GM12878 (cell line): ENCODE measurements at regions not wholly inside any gene's neighbourhood (a gene's known extent, or its start where the extent isn't known, plus 50 kb on each side); places are given as distances from the start of the nearest gene placed in this dataset.

Source experiments
- ATAC-seq: fragments of 200-7000 bp; cut with Tn5 transposase; 3 replicates; pipeline ENCODE4 v1.9.1; 2020; ENCODE audit warnings: mild to moderate bottlenecking, moderate library complexity
- BruUV-seq: library from RNA; stranded (reverse); fragments of 400-500 nt; replicated peaks from 2 replicates; lab custom pipeline; 2021; lab: Mats Ljungman, UMichigan
- CTCF ChIA-PET: fragments of 300-600 bp; sonication (Branson Sonifier 250); formaldehyde crosslinking; extraction: SDS; loops from one replicate; lab custom pipeline; 2021; ENCODE audit warnings: inconsistent platforms; lab: Yijun Ruan, JAX
- POLR2A ChIA-PET: fragments of 350-600 bp; formaldehyde crosslinking; extraction: SDS; loops from one replicate; lab custom pipeline; 2021; ENCODE audit warnings: inconsistent platforms; lab: Charles Lee
- RAD21 ChIA-PET: fragments of 300-600 bp; sonication (Branson Sonifier 250); formaldehyde crosslinking; loops from one replicate; lab custom pipeline; 2023; ENCODE audit warnings: antibody characterized with exemption; ENCODE audit not compliant: unreplicated experiment; lab: Charles Lee
- SMC1A ChIA-PET: fragments of 300-600 bp; sonication (Branson Sonifier 250); formaldehyde crosslinking; loops from one replicate; lab custom pipeline; 2023; ENCODE audit not compliant: unreplicated experiment, uncharacterized antibody; lab: Charles Lee
- DNase-seq: peaks from one replicate; pipeline ENCODE4 v3.0.0-alpha.2; 2011; ENCODE audit warnings: low read depth, low spot score
- FAIRE-seq: peaks from 3 replicates; lab custom pipeline; 2011; peaks lifted over from hg19 to GRCh38; lab: Jason Lieb, UNC
- H2AFZ ChIP-seq: 2 replicates; pipeline ENCODE4 v1.6.0; 2011; ENCODE audit warnings: low read depth, low read length, control low read depth; ENCODE audit not compliant: control insufficient read depth
- H3K27ac ChIP-seq: 2 replicates; pipeline ENCODE4 v1.5.1; 2011; ENCODE audit warnings: control low read depth; ENCODE audit not compliant: control insufficient read depth, insufficient read depth
- H3K27me3 ChIP-seq, 2 experiments: replicated peaks in 1 of 2; 2 replicates each; pipeline versions ENCODE4 v1.6.0 to v1.6.1; 2011; ENCODE audit warnings: low read length in 1 of 2; ENCODE audit not compliant: control insufficient read depth in 2 of 2, insufficient read depth in 2 of 2
- H3K36me3 ChIP-seq, 2 experiments: 2 replicates each; pipeline ENCODE4 v1.5.1; 2011; ENCODE audit warnings: low read length in 1 of 2; ENCODE audit not compliant: control insufficient read depth in 2 of 2, insufficient read depth in 2 of 2
- H3K4me1 ChIP-seq: 2 replicates; pipeline ENCODE4 v1.6.1; 2011; ENCODE audit warnings: mild to moderate bottlenecking, low read length, moderate library complexity, mixed read lengths; ENCODE audit not compliant: control insufficient read depth, insufficient read depth
- H3K4me2 ChIP-seq: 2 replicates; pipeline ENCODE4 v1.6.0; 2011; ENCODE audit warnings: control low read depth; ENCODE audit not compliant: control insufficient read depth, insufficient read depth
- H3K4me3 ChIP-seq: fragments of 200-600 bp; sonication (generic); 2 replicates; pipeline ENCODE4 v1.5.1; 2016
- H3K79me2 ChIP-seq: 2 replicates; pipeline ENCODE4 v1.6.0; 2011; ENCODE audit warnings: low read length; ENCODE audit not compliant: control insufficient read depth, insufficient read depth
- H3K9ac ChIP-seq: 2 replicates; pipeline ENCODE4 v1.8.0; 2011; ENCODE audit warnings: low read length, control low read depth, mixed read lengths; ENCODE audit not compliant: control insufficient read depth, insufficient read depth
- H3K9me3 ChIP-seq: replicated peaks from 3 replicates; pipeline ENCODE4 v1.5.1; 2011; ENCODE audit warnings: mild to moderate bottlenecking, low read length; ENCODE audit not compliant: control insufficient read depth, insufficient read depth
- H4K20me1 ChIP-seq: 2 replicates; pipeline ENCODE4 v1.6.0; 2011; ENCODE audit not compliant: control insufficient read depth, insufficient read depth
- KDM1A ChIP-seq: fragments of 200-600 bp; sonication (generic); IDR thresholded peaks from 2 replicates; pipeline ENCODE4 v1.6.1; 2016; ENCODE audit warnings: borderline replicate concordance
- MEF2B ChIP-seq: fragments of 450-650 bp; IDR thresholded peaks from 2 replicates; pipeline ENCODE4 v1.6.1; 2018; ENCODE audit warnings: mild to moderate bottlenecking, moderate library complexity; ENCODE audit not compliant: partially characterized antibody, poor library complexity, severe bottlenecking
- SRF ChIP-seq, 2 experiments: IDR thresholded peaks; 2 replicates each; pipeline ENCODE4 v1.6.1; 2011; ENCODE audit warnings: low read depth in 2 of 2, low read length in 2 of 2, mild to moderate bottlenecking in 1 of 2, moderate library complexity in 1 of 2
- TAF1 ChIP-seq: IDR thresholded peaks from 2 replicates; pipeline ENCODE4 v1.6.1; 2011; ENCODE audit warnings: mild to moderate bottlenecking, low read depth, low read length, borderline replicate concordance
- ZNF592 ChIP-seq: fragments of 450-650 bp; IDR thresholded peaks from 2 replicates; pipeline ENCODE4 v1.6.1; 2017; ENCODE audit warnings: mild to moderate bottlenecking, moderate library complexity
- WGBS: methylation state at CpG from one replicate; pipeline ENCODE4 v1.1.6; 2016; ENCODE audit warnings: low lambda C conversion rate; ENCODE audit not compliant: insufficient replicate concordance, insufficient coverage; ENCODE audit errors: missing lambda C conversion rate; 5-methylcytosine and 5-hydroxymethylcytosine counted together
- in situ Hi-C: fragments of 300-500 bp; cut with MboI; formaldehyde crosslinking; loops from 9 replicates; pipeline ENCODE4 v1.14.3; 2018; ENCODE audit warnings: mixed read lengths
- intact Hi-C: fragments of 100-400 bp; cut with micrococcal nuclease; formaldehyde crosslinking; loops from one replicate; pipeline ENCODE4 v1.14.2; 2022; ENCODE audit not compliant: unreplicated experiment

GRCh38 chrX:8946563-8946962 lies 87.4 kb downstream of the FAM9B start (continued):
- TF ChIP-seq ZNF592, result no peak
- TF ChIP-seq SRF (IDR thresholded peaks at IDR 0.05; ENCODE audit: low read depth in 2 of 2, low read length in 2 of 2), result no peak
- no peak for TF ChIP-seq TAF1

GRCh38 chrX:8939322-8939721 lies 94.6 kb downstream of the FAM9B start:
- no peak overlapping the region for H3K4me2 ChIP-seq
- H3K27me3 ChIP-seq, result no peaks in the 10 kb centered on the region
- ChIA-PET RAD21 (no interaction called here), CTCF (no interaction called here), SMC1A (no interaction called here), POLR2A (no interaction called here)
- no peaks in the 10 kb centered on the region for H3K4me1 ChIP-seq
- in situ Hi-C loops, result no loop called here
- no TSS peak for BruUV-seq
- DNase-seq (no peak), ATAC-seq (no peak), FAIRE-seq (no peak)
- TF ChIP-seq KDM1A (no peak), MEF2B (no peak)
- 1% methylated on average over 3 of the region's 3 CpGs for WGBS
- H3K36me3 ChIP-seq, result no peaks in the 10 kb centered on the region
- no peaks in the 10 kb centered on the region for H3K9me3 ChIP-seq
- intact Hi-C loops, result no loop called here
- no peak overlapping the region for H3K9ac ChIP-seq
- H4K20me1 ChIP-seq, result no peaks in the 10 kb centered on the region
- no peaks in the 10 kb centered on the region for H3K79me2 ChIP-seq
- no peak overlapping the region for H2AFZ ChIP-seq
- H3K27ac ChIP-seq, result no peak overlapping the region
- H3K4me3 ChIP-seq, result no peak overlapping the region
